HG03342 (cell line): ENCODE measurements at regions not wholly inside any gene's neighbourhood (a gene's known extent, or its start where the extent isn't known, plus 50 kb on each side); places are given as distances from the start of the nearest gene placed in this dataset.

ENCODE experiments used
- ATAC-seq: cut with Tn5 transposase; IDR thresholded peaks from one replicate; pipeline ENCODE4 v1.9.1; 2021; ENCODE audit warnings: mild to moderate bottlenecking, moderate library complexity; ENCODE audit not compliant: unreplicated experiment

- no peak for ATAC-seq
Observed at GRCh38 chr4:127081041-127081440, 551.7 kb upstream of the INTU start.

GRCh38 chr4:127082986-127083385, 549.8 kb upstream of the INTU start:
- ATAC-seq: no peak

DNA sequence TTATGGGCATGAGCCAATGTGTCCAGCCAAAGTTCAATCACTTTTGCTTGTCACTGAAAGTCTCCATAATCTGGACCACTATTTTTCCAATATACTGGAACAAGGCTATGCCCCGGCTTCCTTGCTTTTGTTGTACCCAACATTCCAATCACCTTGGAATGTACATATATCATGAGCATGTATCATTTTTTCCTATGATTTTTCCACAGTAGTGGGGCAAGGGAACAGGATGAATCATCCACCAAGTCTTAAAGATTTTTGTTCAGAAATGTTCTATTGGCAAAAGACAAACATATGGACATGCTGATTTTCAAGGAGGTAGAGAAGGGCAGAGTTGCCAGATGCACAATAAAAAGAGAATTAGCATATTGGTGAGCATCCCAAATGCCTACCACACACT, 548.1 kb upstream of the INTU start:
- ATAC-seq: no peak

- no peak for ATAC-seq
Observed at GRCh38 chr4:127097061-127097460, 535.7 kb upstream of the INTU start.

DNA sequence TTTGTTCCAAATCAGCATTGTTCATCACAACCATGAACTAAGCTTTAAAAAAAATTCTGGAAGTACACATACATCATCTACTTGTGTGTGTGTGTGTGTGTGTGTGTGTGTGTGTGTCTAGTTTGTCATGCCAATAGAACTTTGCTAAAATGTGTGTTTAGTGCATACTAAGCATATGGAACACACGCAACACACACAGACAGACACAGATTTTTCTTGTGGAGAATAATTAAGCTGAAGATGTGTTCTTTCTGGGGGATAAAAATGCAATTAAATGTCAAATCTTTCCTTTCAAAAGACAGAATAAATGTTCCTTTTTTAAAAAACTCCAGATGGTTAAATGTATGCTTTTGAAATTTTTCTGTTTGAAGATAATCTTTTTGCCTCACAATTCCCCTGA, 530.4 kb upstream of the INTU start:
- ATAC-seq: no peak

DNA sequence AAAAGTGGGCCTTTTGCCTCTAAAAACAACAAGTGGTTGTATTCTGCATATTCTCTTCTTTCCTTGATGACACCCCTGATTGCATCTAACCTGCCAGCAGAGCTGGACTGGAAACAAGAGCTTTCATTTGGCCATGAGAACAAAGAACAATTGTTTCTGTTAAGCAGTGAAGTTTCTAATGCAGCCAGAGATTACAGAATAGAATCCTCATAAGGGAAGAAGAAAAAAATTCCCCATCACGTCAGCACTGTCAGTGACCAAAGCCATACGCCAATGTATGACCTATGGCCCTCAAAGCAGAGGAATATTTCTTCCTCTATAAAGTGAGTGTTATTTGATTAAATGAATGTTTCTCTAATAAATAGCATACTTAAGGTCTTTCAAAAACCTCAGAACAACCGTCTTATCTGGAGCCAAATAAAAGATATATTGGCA, 529.1 kb upstream of the INTU start:
- no peak for ATAC-seq

DNA sequence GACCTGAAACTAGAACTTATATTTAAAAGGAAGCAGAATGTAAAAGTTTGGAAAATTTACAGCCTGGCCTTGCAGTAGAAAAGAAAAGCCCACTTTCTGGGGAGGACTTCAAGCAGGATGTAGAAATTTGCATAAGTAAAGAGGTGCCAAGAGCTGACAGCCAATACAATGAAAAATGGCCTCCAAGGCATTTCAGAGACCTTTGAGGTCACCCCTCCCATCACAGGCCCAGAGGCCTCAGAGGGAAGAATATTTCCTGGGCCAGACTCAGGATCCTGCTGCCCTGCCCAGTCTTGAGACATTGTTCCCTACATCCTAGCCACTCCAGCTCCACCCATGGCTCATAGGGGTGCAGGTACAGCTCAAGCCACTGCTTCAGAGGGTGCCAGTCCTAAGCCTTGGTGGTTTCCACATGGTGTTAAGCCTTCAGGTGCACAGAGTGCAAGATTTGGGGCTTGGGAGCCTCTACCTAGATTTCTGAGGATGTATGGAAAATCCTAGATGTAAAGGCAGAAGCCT, 518.9 kb upstream of the INTU start:
- no peak for ATAC-seq

GRCh38 chr4:127118681-127119080, 514.1 kb upstream of the INTU start:
- no peak for ATAC-seq

GRCh38 chr4:127120441-127121090, 512.2 kb upstream of the INTU start:
- ATAC-seq: no peak

GRCh38 chr4:127124919-127125318, 507.8 kb upstream of the INTU start:
- no peak for ATAC-seq

DNA sequence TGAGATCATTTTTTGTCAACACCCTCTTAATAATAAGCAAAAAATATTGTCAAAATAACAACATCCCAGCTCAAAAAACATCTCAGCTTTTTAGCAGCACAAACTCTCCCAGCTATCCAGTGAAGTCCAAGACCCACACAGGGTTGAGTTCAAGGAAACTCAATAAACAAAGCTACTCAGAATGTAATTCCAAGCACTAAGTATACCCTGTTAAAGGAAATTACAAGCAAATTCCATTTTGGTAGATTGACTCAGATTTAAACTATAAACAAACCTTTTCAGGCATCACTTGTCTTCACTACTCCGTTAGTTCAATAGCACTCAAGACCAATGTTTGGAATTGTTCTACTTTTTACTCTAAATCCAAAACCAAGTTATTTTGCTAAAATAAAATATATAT, 506.0 kb upstream of the INTU start:
- no peak for ATAC-seq

DNA sequence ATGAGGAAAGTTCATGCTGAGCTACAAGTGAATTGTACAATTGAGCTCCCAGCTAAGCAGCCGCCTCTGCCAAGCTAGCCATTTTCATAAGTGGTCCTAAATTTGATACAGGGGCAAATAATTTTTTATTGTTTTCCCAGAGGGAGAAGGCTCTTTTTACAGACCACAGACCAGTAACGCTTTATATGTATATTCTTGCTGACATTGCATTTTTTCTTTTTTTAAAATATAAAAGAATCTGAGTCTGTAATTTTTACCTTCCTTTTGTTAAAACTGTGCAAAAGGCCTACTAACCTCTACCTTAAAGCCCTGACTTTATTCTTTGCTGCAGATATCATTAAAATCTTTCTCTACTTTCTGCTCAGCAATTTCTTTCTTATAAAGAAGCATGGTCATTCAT, 501.2 kb upstream of the INTU start:
- no peak for ATAC-seq

DNA sequence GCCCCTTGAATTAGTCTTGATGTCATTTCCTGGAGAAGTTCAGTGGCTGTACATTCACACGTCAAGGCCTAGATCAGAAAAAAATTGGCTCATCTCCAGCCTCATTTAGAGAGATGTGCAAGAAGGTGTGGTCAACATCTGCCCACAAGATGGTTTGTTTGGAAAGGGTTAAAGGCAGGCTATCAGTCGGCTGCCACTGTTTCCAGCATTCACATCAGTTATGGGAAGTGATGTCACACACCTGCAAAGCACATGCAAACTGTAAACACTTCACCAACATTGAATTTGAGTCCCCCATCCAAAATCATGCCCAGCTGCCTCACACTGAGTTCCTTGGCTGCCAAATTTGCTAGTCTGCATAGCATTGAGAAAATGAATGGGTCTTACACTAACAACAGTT, 498.3 kb upstream of the INTU start:
- no peak for ATAC-seq

- ATAC-seq: no peak
Observed at GRCh38 chr4:127138586-127138985, 494.2 kb upstream of the INTU start.

DNA sequence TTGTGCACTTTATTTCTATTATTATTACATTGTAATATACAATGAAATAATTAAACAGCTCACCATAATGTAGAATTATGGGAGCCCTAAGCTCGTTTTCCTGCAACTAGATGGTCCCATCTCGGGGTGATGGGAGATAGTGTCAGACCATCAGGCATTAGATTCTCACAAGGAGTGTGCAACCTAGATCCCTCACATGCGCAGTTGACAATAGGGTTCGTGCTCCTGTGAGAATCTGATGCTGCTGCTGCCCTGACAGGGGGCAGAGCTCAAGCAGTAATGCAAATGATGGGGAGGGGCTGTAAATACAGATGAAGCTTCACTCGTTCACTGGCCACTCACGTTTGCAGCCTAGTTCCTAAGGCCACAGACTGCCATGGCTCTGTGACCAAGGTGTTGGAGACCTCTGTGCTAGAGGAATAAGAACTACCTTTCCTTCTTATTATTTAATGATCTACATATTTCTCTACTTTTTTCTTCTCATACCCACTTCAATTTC, 492.9 kb upstream of the INTU start:
- no peak for ATAC-seq

- no peak for ATAC-seq
Observed at GRCh38 chr4:127140306-127140705, 492.5 kb upstream of the INTU start.

DNA sequence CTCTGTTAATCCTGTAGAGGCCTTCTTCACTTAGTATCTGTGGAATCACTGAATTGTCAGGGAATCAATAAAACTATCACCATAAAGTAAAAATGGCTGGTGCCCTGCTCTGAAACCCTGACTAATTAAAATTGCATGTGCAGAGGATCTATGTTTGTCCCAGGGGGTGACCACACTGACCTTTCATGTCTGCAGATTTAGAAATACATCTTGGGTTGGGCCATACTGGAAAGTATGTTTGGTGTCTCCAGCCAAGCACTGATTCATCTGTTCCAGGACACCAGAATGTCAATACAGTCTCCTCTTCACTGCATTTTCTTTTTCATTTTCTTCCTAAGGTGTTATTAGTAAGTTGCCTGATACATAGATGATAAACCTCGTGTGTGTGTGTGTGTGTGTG, 490.9 kb upstream of the INTU start:
- no peak for ATAC-seq

- ATAC-seq: no peak
Observed at GRCh38 chr4:127143460-127144195, 489.1 kb upstream of the INTU start.

DNA sequence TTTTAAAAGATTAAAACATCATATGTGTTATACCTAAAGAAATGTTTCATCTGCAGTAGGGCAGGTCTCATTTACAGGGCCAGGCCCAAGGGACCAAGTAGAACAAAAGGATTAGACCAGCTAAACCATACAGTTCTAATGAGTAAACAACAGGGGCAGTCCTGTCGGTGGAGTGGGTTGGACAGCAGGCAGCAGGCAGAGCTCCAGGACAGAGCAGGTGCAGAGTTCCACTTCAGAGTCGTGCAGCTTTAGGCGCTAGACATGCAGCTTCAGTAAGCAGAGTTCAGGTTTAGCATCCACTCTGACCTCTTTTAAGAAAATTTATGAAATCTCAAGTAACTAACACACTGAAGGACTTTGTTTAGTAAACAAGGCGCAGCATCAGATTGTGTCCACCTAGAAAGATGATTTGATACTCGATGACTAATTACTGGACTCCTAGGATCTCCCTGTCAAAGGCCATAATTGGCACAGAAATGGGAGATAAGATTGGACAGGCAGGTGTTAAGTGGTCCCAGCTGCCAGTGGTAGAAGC, 487.7 kb upstream of the INTU start:
- ATAC-seq: no peak

DNA sequence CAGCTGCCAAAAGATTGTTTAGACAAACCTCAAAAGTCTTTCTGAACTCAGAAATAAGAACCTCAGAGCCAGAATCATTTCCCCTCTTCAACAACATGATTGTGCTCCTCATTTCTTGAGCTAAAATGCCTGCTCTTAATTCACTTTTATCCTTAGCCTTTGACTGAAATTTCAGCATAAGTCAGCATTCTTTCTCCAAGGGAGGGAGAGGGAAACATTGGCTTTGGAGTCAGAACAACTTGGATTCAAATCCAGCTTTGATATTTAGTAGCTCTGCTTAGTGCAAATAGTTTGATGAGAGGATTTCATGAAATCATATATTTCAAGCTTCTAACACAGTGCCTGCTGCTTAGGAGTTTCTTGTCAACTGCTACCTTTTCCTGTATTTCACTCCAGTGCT, 484.6 kb upstream of the INTU start:
- ATAC-seq: no peak

DNA sequence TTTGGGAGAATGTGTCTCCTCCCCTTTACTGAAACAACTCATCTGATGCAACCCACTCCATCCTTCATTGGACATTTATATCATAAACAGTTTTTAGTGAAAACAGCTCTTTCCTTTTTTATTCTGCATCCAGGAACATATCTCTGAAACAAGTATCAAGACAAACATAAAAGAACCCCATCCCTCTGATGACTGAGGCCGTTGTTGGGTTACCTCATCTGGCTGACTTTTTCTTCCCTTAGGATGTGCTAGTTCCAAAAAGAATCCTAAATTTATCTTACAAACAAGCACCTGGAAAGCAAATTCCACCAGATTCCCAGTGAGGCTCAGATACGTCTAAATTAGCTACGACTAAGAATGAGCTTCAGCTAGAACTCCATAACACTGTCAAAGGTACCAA, 483.7 kb upstream of the INTU start:
- no peak for ATAC-seq

GRCh38 chr4:127151941-127152340, 480.8 kb upstream of the INTU start:
- ATAC-seq: no peak
